Testis (tissue), 2 donors: ENCODE measurements at regions not wholly inside any gene's neighbourhood (a gene's known extent, or its start where the extent isn't known, plus 50 kb on each side); places are given as distances from the start of the nearest gene placed in this dataset.

ENCODE experiments used
- DNase-seq: peaks from one replicate; pipeline ENCODE4 v3.0.0-alpha.2; 2019
- H3K27ac ChIP-seq, 2 donors: fragments of 200-600 bp; sonication (generic); one replicate each; pipeline ENCODE4 v1.5.1; 2019
- H3K27me3 ChIP-seq: fragments of 200-600 bp; sonication (generic); one replicate; pipeline ENCODE4 v1.5.1; 2019
- H3K36me3 ChIP-seq: fragments of 200-600 bp; sonication (generic); one replicate; pipeline ENCODE4 v1.5.1; 2017; ENCODE audit warnings: low read depth; ENCODE audit errors: missing control alignments
- H3K4me1 ChIP-seq: fragments of 200-600 bp; sonication (generic); one replicate; pipeline ENCODE4 v1.5.1; 2019
- H3K4me3 ChIP-seq, 2 donors: fragments of 200-600 bp; sonication (generic); one replicate each; pipeline ENCODE4 v1.5.1; 2017 to 2019
- H3K9me3 ChIP-seq: fragments of 200-600 bp; sonication (generic); one replicate; pipeline ENCODE4 v1.5.1; 2017
- CTCF ChIP-seq, 3 experiments: fragments of 450-650 bp in 2 of 3; fragments of 200-600 bp in 1 of 3; sonication (generic) in 1 of 3; IDR thresholded peaks; one replicate each; pipeline ENCODE4 v1.5.1; 2016 to 2019; ENCODE audit warnings: antibody characterized with exemption in 3 of 3, mild to moderate bottlenecking in 2 of 3, moderate library complexity in 1 of 3
- POLR2A ChIP-seq: fragments of 450-650 bp; IDR thresholded peaks from one replicate; pipeline ENCODE4 v1.6.1; 2017; ENCODE audit warnings: antibody characterized with exemption, mild to moderate bottlenecking, moderate library complexity
- WGBS, 2 donors: methylation state at CpG; one replicate each; pipeline ENCODE4 v1.1.5; 2018; 5-methylcytosine and 5-hydroxymethylcytosine counted together
- intact Hi-C: fragments of 100-400 bp; cut with DNase I; formaldehyde crosslinking; loops from one replicate; pipeline ENCODE4 v1.15.1; 2023; ENCODE audit warnings: low total_unique reads

DNA sequence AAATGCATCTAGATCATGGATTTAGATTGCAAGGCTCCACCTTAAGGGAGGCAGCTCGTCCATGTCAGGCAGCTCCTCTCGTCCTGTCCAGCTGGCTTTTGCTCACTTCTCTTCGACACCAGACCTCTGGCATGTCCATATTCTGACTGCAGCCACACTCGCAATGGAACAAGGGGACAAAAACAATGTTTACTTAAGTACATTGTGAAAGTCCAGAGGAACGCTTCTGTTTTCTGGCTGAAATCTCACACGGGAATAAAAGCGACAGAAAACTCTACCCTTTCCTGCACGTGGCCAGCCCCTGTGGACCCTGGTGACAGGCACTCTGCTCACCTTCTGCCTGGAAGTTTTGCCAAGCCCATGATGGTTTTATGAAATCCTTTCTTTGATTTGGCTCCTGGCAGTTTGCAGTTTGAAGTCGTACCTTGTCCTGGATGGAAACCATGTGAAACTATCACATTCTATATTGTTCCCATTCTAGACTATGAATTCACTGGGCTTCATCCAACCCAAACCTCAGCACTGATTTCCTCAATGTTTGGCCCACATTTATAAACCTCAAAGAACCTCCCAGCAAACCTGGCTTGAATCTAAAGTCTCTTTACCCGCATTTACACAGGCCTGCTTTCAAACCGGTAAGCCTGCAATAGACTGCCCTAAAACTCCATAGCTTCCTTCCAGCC is 134.3 kb upstream of the PIEZO2 start:
- WGBS, 2 donors, result 62 to 68% methylated on average over 11 of the region's 11 CpGs
- H3K27ac ChIP-seq, result no peak overlapping the region
- no peak for DNase-seq
- intact Hi-C loops, result no loop called here
- no peaks in the 10 kb centered on the region for H3K9me3 ChIP-seq
- no peak overlapping the region for H3K4me3 ChIP-seq
- TF ChIP-seq POLR2A (no peak), CTCF (IDR thresholded peaks at IDR 0.05) (no peak)
- H3K4me1 ChIP-seq, result no peaks in the 10 kb centered on the region
- H3K36me3 ChIP-seq, result no peaks in the 10 kb centered on the region
- no peaks in the 10 kb centered on the region for H3K27me3 ChIP-seq

GRCh38 chr18:11279461-11279860 is 130.1 kb upstream of the PIEZO2 start:
- Histone ChIP-seq H3K27ac (no peak overlapping the region), H3K4me3 (no peak overlapping the region), H3K27me3 (no peaks in the 10 kb centered on the region), H3K9me3 (no peaks in the 10 kb centered on the region), H3K36me3 (no peaks in the 10 kb centered on the region), H3K4me1 (no peaks in the 10 kb centered on the region)
- no peak for TF ChIP-seq CTCF (IDR thresholded peaks at IDR 0.05)
- 71 to 82% methylated on average over 3 of the region's 3 CpGs for WGBS, 2 donors
- DNase-seq, result no peak
- intact Hi-C loops, result no loop called here

GRCh38 chr18:11276678-11277077 is 127.3 kb upstream of the PIEZO2 start:
- Histone ChIP-seq H3K9me3 (no peaks in the 10 kb centered on the region), H3K36me3 (no peaks in the 10 kb centered on the region), H3K27ac (no peak overlapping the region), H3K4me1 (no peaks in the 10 kb centered on the region), H3K4me3 (no peak overlapping the region), H3K27me3 (no peaks in the 10 kb centered on the region)
- no peak for TF ChIP-seq CTCF (IDR thresholded peaks at IDR 0.05)
- TF ChIP-seq POLR2A, result no peak
- intact Hi-C loops, result no loop called here
- no peak for DNase-seq
- WGBS, 2 donors, result 78% methylated on average over 1 to 2 of the region's 2 CpGs

DNA sequence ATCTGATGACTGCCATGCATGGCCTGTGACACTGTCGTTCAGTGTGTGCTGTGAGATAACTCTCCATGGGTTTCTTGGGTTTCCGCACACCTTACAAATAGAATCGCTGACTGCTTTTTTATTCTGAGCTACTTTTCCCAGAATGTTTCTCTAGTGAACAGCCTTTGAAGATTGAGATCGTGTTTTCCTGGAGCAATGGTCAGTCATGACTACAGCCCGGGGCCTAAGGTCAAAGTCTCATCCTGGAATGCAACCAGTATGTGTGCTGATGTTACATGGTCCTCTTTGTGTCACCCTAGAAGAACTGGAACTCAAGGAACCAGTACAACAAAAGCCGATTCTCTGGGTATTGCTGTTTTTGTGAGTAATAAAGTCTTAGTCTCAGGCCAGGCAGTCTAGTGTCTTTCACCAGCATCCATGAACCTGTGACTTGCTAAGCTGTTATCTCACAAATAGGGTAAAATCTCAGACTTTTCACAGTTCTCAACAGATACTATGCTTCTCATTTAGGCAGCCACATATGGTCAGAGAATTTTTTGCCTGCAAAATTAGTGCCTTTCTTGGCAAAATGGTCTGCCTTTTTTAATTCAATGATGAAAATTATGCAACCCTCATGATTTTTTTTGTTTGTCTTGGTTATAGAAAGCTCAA is 124.9 kb upstream of the PIEZO2 start:
- H3K27ac ChIP-seq, result no peak overlapping the region
- TF ChIP-seq CTCF (IDR thresholded peaks at IDR 0.05) (no peak), POLR2A (no peak)
- H3K9me3 ChIP-seq, result no peaks in the 10 kb centered on the region
- H3K36me3 ChIP-seq, result no peaks in the 10 kb centered on the region
- intact Hi-C loops, result no loop called here
- DNase-seq, result no peak
- 95% methylated on average over 5 to 6 of the region's 6 CpGs for WGBS, 2 donors
- no peaks in the 10 kb centered on the region for H3K27me3 ChIP-seq
- H3K4me1 ChIP-seq, result no peaks in the 10 kb centered on the region
- H3K4me3 ChIP-seq, result no peak overlapping the region

- Histone ChIP-seq H3K27me3 (no peaks in the 10 kb centered on the region), H3K9me3 (no peaks in the 10 kb centered on the region), H3K4me3 (no peak overlapping the region), H3K36me3 (no peaks in the 10 kb centered on the region), H3K27ac (no peak overlapping the region), H3K4me1 (peaks cover 4% of the 10 kb centered on the region)
- TF ChIP-seq CTCF (IDR thresholded peaks at IDR 0.05) (no peak), POLR2A (no peak)
- intact Hi-C loops, result no loop called here
- WGBS, 2 donors, result 56 to 63% methylated on average over 7 of the region's 7 CpGs
- no peak for DNase-seq
Observed at GRCh38 chr18:11272516-11272915, 123.1 kb upstream of the PIEZO2 start.
